Upper lobe of left lung (tissue), 6 donors: ENCODE measurements at regions not wholly inside any gene's neighbourhood (a gene's known extent, or its start where the extent isn't known, plus 50 kb on each side); places are given as distances from the start of the nearest gene placed in this dataset.
"Not testable (repeated sequence)": the region's sequence is repeated elsewhere in the genome, so short reads cannot be mapped to it uniquely, and the experiment has no call there.

Experiments used
- ATAC-seq, 2 donors: fragments of 200-7000 bp; cut with Tn5 transposase; one replicate each; pipeline ENCODE4 v1.9.1; 2022; ENCODE audit warnings: mild to moderate bottlenecking in 2 of 2, moderate library complexity in 2 of 2; ENCODE audit not compliant: low FRiP score in 2 of 2
- DNase-seq, 2 donors: peaks; one replicate each; pipeline ENCODE4 v3.0.0-alpha.2; 2019 to 2020
- H3K27ac ChIP-seq, 4 donors: fragments of 200-600 bp; sonication (generic); one replicate each; pipeline ENCODE4 v1.5.1; 2016 to 2019
- H3K27me3 ChIP-seq, 4 donors: fragments of 200-600 bp; sonication (generic); one replicate each; pipeline ENCODE4 v1.5.1; 2017 to 2019
- H3K36me3 ChIP-seq, 4 donors: fragments of 200-600 bp; sonication (generic); one replicate each; pipeline ENCODE4 v1.5.1; 2016 to 2019
- H3K4me1 ChIP-seq, 4 donors: fragments of 200-600 bp; sonication (generic); one replicate each; pipeline ENCODE4 v1.5.1; 2018 to 2019
- H3K4me3 ChIP-seq, 4 donors: fragments of 200-600 bp; sonication (generic); one replicate each; pipeline ENCODE4 v1.5.1; 2017 to 2019; ENCODE audit warnings: mild to moderate bottlenecking in 2 of 4, moderate library complexity in 1 of 4
- H3K9me3 ChIP-seq, 4 donors: fragments of 200-600 bp; sonication (generic); one replicate each; pipeline ENCODE4 v1.5.1; 2018 to 2019
- CTCF ChIP-seq, 6 experiments: fragments of 450-650 bp in 4 of 6; fragments of 200-600 bp in 2 of 6; sonication (generic) in 2 of 6; IDR thresholded peaks; one replicate each; pipeline ENCODE4 v1.5.1; 2016 to 2019; ENCODE audit warnings: antibody characterized with exemption in 6 of 6
- EP300 ChIP-seq, 4 donors: sonication (generic); formaldehyde crosslinking; IDR thresholded peaks; one replicate each; pipeline ENCODE4 v1.5.1; 2017; ENCODE audit warnings: antibody characterized with exemption in 4 of 4, control low read depth in 2 of 4
- POLR2A ChIP-seq, 4 donors: fragments of 450-650 bp; IDR thresholded peaks; one replicate each; pipeline ENCODE4 v1.5.1; 2016 to 2017; ENCODE audit warnings: antibody characterized with exemption in 4 of 4, mild to moderate bottlenecking in 2 of 4
- POLR2AphosphoS5 ChIP-seq, 2 donors: sonication (generic); formaldehyde crosslinking; IDR thresholded peaks; one replicate each; pipeline ENCODE4 v1.5.1; 2017; ENCODE audit warnings: antibody characterized with exemption in 2 of 2
- WGBS, 2 donors: methylation state at CpG; one replicate each; pipeline ENCODE4 v1.1.5; 2017 to 2018; 5-methylcytosine and 5-hydroxymethylcytosine counted together
- donor health status: DM: no; HTN: no; CAD: no; lungs with moderate emphysema.
- donor health status: DM: no; HTN: yes; CAD: no; lungs with severe emphysema.

GRCh38 chr16:77093999-77094398 is 97.0 kb upstream of the MON1B start:
- H3K4me1 ChIP-seq: no peaks in the 10 kb centered on the region
- ATAC-seq (no peak), DNase-seq (no peak)
- 52 to 55% methylated on average over 2 of the region's 2 CpGs for WGBS, 2 donors
- H3K27ac ChIP-seq: no peak overlapping the region
- H3K4me3 ChIP-seq: no peak overlapping the region
- no peaks in the 10 kb centered on the region for H3K9me3 ChIP-seq
- no peaks in the 10 kb centered on the region for H3K27me3 ChIP-seq
- no peak for TF ChIP-seq POLR2A (IDR thresholded peaks at IDR 0.05)
- TF ChIP-seq CTCF (IDR thresholded peaks at IDR 0.05): no peak
- no peak for TF ChIP-seq EP300 (IDR thresholded peaks at IDR 0.05)
- no peak for TF ChIP-seq POLR2AphosphoS5 (IDR thresholded peaks at IDR 0.05)
- H3K36me3 ChIP-seq: no peaks in the 10 kb centered on the region

- 54 to 61% methylated on average over 2 of the region's 2 CpGs for WGBS, 2 donors
- no peak for ATAC-seq
- Histone ChIP-seq H3K27ac (no peak overlapping the region), H3K9me3 (no peaks in the 10 kb centered on the region), H3K4me1 (peaks cover 0 to 8% (median 3%) of the 10 kb centered on the region in 4 donors), H3K27me3 (no peaks in the 10 kb centered on the region), H3K36me3 (no peaks in the 10 kb centered on the region), H3K4me3 (no peak overlapping the region)
- DNase-seq: no peak
- no peak for TF ChIP-seq POLR2AphosphoS5 (IDR thresholded peaks at IDR 0.05)
- no peak for TF ChIP-seq CTCF (IDR thresholded peaks at IDR 0.05)
- TF ChIP-seq POLR2A (IDR thresholded peaks at IDR 0.05): no peak
- TF ChIP-seq EP300 (IDR thresholded peaks at IDR 0.05): no peak
Observed at GRCh38 chr16:77111056-77111565, 79.9 kb upstream of the MON1B start.

- H3K4me3 ChIP-seq: no peak overlapping the region
- H3K9me3 ChIP-seq: no peaks in the 10 kb centered on the region
- DNase-seq: no peak
- TF ChIP-seq EP300 (IDR thresholded peaks at IDR 0.05): no peak
- ATAC-seq: no peak
- peaks cover 0 to 8% (median 3%) of the 10 kb centered on the region in 4 donors for H3K4me1 ChIP-seq
- H3K27me3 ChIP-seq: no peaks in the 10 kb centered on the region
- no peaks in the 10 kb centered on the region for H3K36me3 ChIP-seq
- no peak overlapping the region for H3K27ac ChIP-seq
- WGBS, 2 donors: 43 to 59% methylated on average over 2 of the region's 2 CpGs
Observed at GRCh38 chr16:77112746-77113145, 78.2 kb upstream of the MON1B start.

- Histone ChIP-seq H3K36me3 (no peaks in the 10 kb centered on the region), H3K4me1 (peaks cover 0 to 8% (median 3%) of the 10 kb centered on the region in 4 donors), H3K4me3 (no peak overlapping the region), H3K9me3 (no peaks in the 10 kb centered on the region), H3K27ac (no peak overlapping the region), H3K27me3 (no peaks in the 10 kb centered on the region)
- DNase-seq (peak in 1 of 2 donors; percentile 37), ATAC-seq (no peak)
- TF ChIP-seq EP300 (IDR thresholded peaks at IDR 0.05): no peak
- TF ChIP-seq POLR2A (IDR thresholded peaks at IDR 0.05): no peak
- TF ChIP-seq POLR2AphosphoS5 (IDR thresholded peaks at IDR 0.05): no peak
- no peak for TF ChIP-seq CTCF (IDR thresholded peaks at IDR 0.05)
- WGBS, 2 donors: 25 to 30% methylated on average over 3 of the region's 3 CpGs
Observed at GRCh38 chr16:77113835-77114234, 77.2 kb upstream of the MON1B start.

- WGBS, 2 donors: 92 to 96% methylated on average over 4 of the region's 4 CpGs
- not testable (repeated sequence) for H3K27ac ChIP-seq, H3K27me3 ChIP-seq, H3K4me3 ChIP-seq, H3K4me1 ChIP-seq, DNase-seq, H3K9me3 ChIP-seq, ATAC-seq, H3K36me3 ChIP-seq
Observed at GRCh38 chr16:77114361-77114760, 76.6 kb upstream of the MON1B start.

GRCh38 chr16:77116856-77117255 is 74.1 kb upstream of the MON1B start:
- WGBS, 2 donors: 30 to 48% methylated on average over 2 of the region's 2 CpGs

More at GRCh38 chr16:77116856-77117255, 74.1 kb upstream of the MON1B start:
- DNase-seq: no peak
- Histone ChIP-seq H3K36me3 (no peaks in the 10 kb centered on the region), H3K27ac (no peak overlapping the region), H3K4me1 (peaks cover 0 to 8% (median 3%) of the 10 kb centered on the region in 4 donors), H3K9me3 (no peaks in the 10 kb centered on the region), H3K27me3 (no peaks in the 10 kb centered on the region), H3K4me3 (no peak overlapping the region)
- TF ChIP-seq CTCF (IDR thresholded peaks at IDR 0.05) (no peak), EP300 (IDR thresholded peaks at IDR 0.05) (no peak), POLR2AphosphoS5 (IDR thresholded peaks at IDR 0.05) (no peak), POLR2A (IDR thresholded peaks at IDR 0.05) (no peak)
- no peak for ATAC-seq
